ENCODE measurements at regions not wholly inside any gene's neighbourhood (a gene's known extent, or its start where the extent isn't known, plus 50 kb on each side); places are given as distances from the start of the nearest gene placed in this dataset.
A peak's percentile ranks its signal among the peaks of the same experiment; 100 is the strongest.

GRCh38 chr4:38320833-38321232, 343.2 kb upstream of the KLF3 start:
- Mint-ChIP-seq H3K4me3 (ENCODE audit: unreplicated experiment) (no peak overlapping the region), H3K4me1 (ENCODE audit: unreplicated experiment) (peaks cover 20% of the 10 kb centered on the region), H3K9me3 (ENCODE audit: unreplicated experiment) (no peaks in the 10 kb centered on the region), H3K36me3 (ENCODE audit: low read depth, unreplicated experiment) (peaks cover 12% of the 10 kb centered on the region), H3K27ac (ENCODE audit: unreplicated experiment) (peak overlapping the region; percentile 30), H3K27me3 (ENCODE audit: unreplicated experiment) (peaks cover 9% of the 10 kb centered on the region)
- no peak for DNase-seq (ENCODE audit: low spot score)
- TF ChIP-seq CTCF (IDR thresholded peaks at IDR 0.05; ENCODE audit: unreplicated experiment), result no peak

GRCh38 chr4:38322714-38323113, 341.3 kb upstream of the KLF3 start:
- DNase-seq (ENCODE audit: low spot score), result no peak
- TF ChIP-seq CTCF (IDR thresholded peaks at IDR 0.05; ENCODE audit: unreplicated experiment), result no peak
- no peaks in the 10 kb centered on the region for H3K9me3 Mint-ChIP-seq (ENCODE audit: unreplicated experiment)
- H3K27ac Mint-ChIP-seq (ENCODE audit: unreplicated experiment), result no peak overlapping the region
- peak overlapping the region; percentile 7 for H3K4me3 Mint-ChIP-seq (ENCODE audit: unreplicated experiment)
- H3K36me3 Mint-ChIP-seq (ENCODE audit: low read depth, unreplicated experiment), result peaks cover 12% of the 10 kb centered on the region
- peaks cover 22% of the 10 kb centered on the region for H3K4me1 Mint-ChIP-seq (ENCODE audit: unreplicated experiment)
- H3K27me3 Mint-ChIP-seq (ENCODE audit: unreplicated experiment), result peaks cover 9% of the 10 kb centered on the region

- Mint-ChIP-seq H3K4me1 (ENCODE audit: unreplicated experiment) (peaks cover 25% of the 10 kb centered on the region), H3K9me3 (ENCODE audit: unreplicated experiment) (no peaks in the 10 kb centered on the region), H3K27ac (ENCODE audit: unreplicated experiment) (no peak overlapping the region), H3K36me3 (ENCODE audit: low read depth, unreplicated experiment) (peaks cover 12% of the 10 kb centered on the region), H3K4me3 (ENCODE audit: unreplicated experiment) (peak overlapping the region; percentile 7), H3K27me3 (ENCODE audit: unreplicated experiment) (peaks cover 9% of the 10 kb centered on the region)
- DNase-seq (ENCODE audit: low spot score), result no peak
- TF ChIP-seq CTCF (IDR thresholded peaks at IDR 0.05; ENCODE audit: unreplicated experiment), result no peak
Observed at GRCh38 chr4:38323141-38323641, 340.8 kb upstream of the KLF3 start.

- Mint-ChIP-seq H3K9me3 (ENCODE audit: unreplicated experiment) (no peaks in the 10 kb centered on the region), H3K27ac (ENCODE audit: unreplicated experiment) (no peak overlapping the region), H3K36me3 (ENCODE audit: low read depth, unreplicated experiment) (peaks cover 12% of the 10 kb centered on the region), H3K4me1 (ENCODE audit: unreplicated experiment) (peaks cover 30% of the 10 kb centered on the region), H3K27me3 (ENCODE audit: unreplicated experiment) (peaks cover 9% of the 10 kb centered on the region), H3K4me3 (ENCODE audit: unreplicated experiment) (no peak overlapping the region)
- DNase-seq (ENCODE audit: low spot score), result no peak
- no peak for TF ChIP-seq CTCF (IDR thresholded peaks at IDR 0.05; ENCODE audit: unreplicated experiment)
Observed at GRCh38 chr4:38324861-38325628, 339.0 kb upstream of the KLF3 start.

- Mint-ChIP-seq H3K4me3 (ENCODE audit: unreplicated experiment) (no peak overlapping the region), H3K27ac (ENCODE audit: unreplicated experiment) (no peak overlapping the region), H3K9me3 (ENCODE audit: unreplicated experiment) (no peaks in the 10 kb centered on the region), H3K36me3 (ENCODE audit: low read depth, unreplicated experiment) (peaks cover 12% of the 10 kb centered on the region), H3K27me3 (ENCODE audit: unreplicated experiment) (peaks cover 9% of the 10 kb centered on the region), H3K4me1 (ENCODE audit: unreplicated experiment) (peaks cover 33% of the 10 kb centered on the region)
- no peak for TF ChIP-seq CTCF (IDR thresholded peaks at IDR 0.05; ENCODE audit: unreplicated experiment)
- no peak for DNase-seq (ENCODE audit: low spot score)
Observed at GRCh38 chr4:38325629-38325913, 338.4 kb upstream of the KLF3 start.
